AG04449 (cell line): ENCODE measurements at regions not wholly inside any gene's neighbourhood (a gene's known extent, or its start where the extent isn't known, plus 50 kb on each side); places are given as distances from the start of the nearest gene placed in this dataset.

ENCODE experiments used
- CTCF ChIA-PET: fragments of 350-600 bp; formaldehyde crosslinking; extraction: SDS; loops from one replicate; lab custom pipeline; 2021; ENCODE audit warnings: antibody characterized with exemption; lab: Yijun Ruan, JAX
- POLR2A ChIA-PET: fragments of 400-600, 350-600 bp; formaldehyde crosslinking; extraction: SDS; loops from one replicate; lab custom pipeline; 2020; ENCODE audit warnings: antibody characterized with exemption, inconsistent platforms; lab: Yijun Ruan, JAX
- DNase-seq: peaks from one replicate; pipeline ENCODE4 v3.0.0-alpha.2; 2010; ENCODE audit warnings: low read depth, low spot score
- H3K4me3 ChIP-seq: 2 replicates; pipeline ENCODE4 v1.5.1; 2011; ENCODE audit warnings: low read depth, mild to moderate bottlenecking, control low read depth, low read length
- CTCF ChIP-seq: IDR thresholded peaks from one replicate; pipeline ENCODE4 v1.5.1; 2011; ENCODE audit warnings: mild to moderate bottlenecking, moderate library complexity, low read length, control low read depth, inconsistent platforms; ENCODE audit not compliant: insufficient read depth; ENCODE audit errors: missing control alignments

- CTCF ChIA-PET, result interaction anchor here (1.1 to 3.1 kb wide), 3 partner anchors 15 to 21 kb away, joined by 4 to 17 read pairs (median 4); no protein-coding TSS in a partner anchor
- H3K4me3 ChIP-seq, result no peak overlapping the region
- DNase-seq, result no peak
- POLR2A ChIA-PET, result interaction anchor here (1.2 to 2.0 kb wide), 2 partner anchors 17 to 181 kb away, joined by 5 to 8 read pairs; partner anchors contain the start of gene SMAD6
- no peak for TF ChIP-seq CTCF
Observed at GRCh38 chr15:66882251-66883020, 180.4 kb downstream of the SMAD6 start.

GRCh38 chr15:66883284-66883911, 181.4 kb downstream of the SMAD6 start:
- ChIA-PET POLR2A (interaction anchor here (0.5 to 2.0 kb wide), 7 partner anchors 10 to 305 kb away, joined by 3 to 8 read pairs (median 3); partner anchors contain the start of gene SMAD6), CTCF (interaction anchor here (0.7 to 1.8 kb wide), 3 partner anchors 16 to 32 kb away, joined by 3 to 5 read pairs (median 4); no protein-coding TSS in a partner anchor)
- H3K4me3 ChIP-seq, result no peak overlapping the region
- TF ChIP-seq CTCF, result no peak
- DNase-seq, result peak; percentile 100

- ChIA-PET POLR2A (interaction anchor here (0.5 to 2.0 kb wide), 4 partner anchors 15 to 304 kb away, joined by 3 to 8 read pairs (median 4); partner anchors contain the start of gene SMAD6), CTCF (interaction anchor here (1.3 to 2.9 kb wide), 3 partner anchors 12 to 32 kb away, joined by 3 to 14 read pairs (median 5); no protein-coding TSS in a partner anchor)
- H3K4me3 ChIP-seq, result no peak overlapping the region
- no peak for DNase-seq
- TF ChIP-seq CTCF, result no peak
Observed at GRCh38 chr15:66884115-66884622, 181.2 kb upstream of the SMAD3 start.

- H3K4me3 ChIP-seq, result no peak overlapping the region
- POLR2A ChIA-PET, result no interaction called here
- no peak for DNase-seq
- TF ChIP-seq CTCF, result no peak
- CTCF ChIA-PET, result interaction anchor here (0.7 to 2.9 kb wide), 3 partner anchors 11 to 24 kb away, joined by 3 to 14 read pairs (median 4); no protein-coding TSS in a partner anchor
Observed at GRCh38 chr15:66884661-66885237, 180.7 kb upstream of the SMAD3 start.

GRCh38 chr15:66885281-66885915, 180.0 kb upstream of the SMAD3 start:
- no peak for TF ChIP-seq CTCF
- no peak for DNase-seq
- no peak overlapping the region for H3K4me3 ChIP-seq
- ChIA-PET POLR2A (no interaction called here), CTCF (interaction anchor here (0.7 to 2.9 kb wide), 6 partner anchors 11 to 34 kb away, joined by 3 to 14 read pairs (median 4); no protein-coding TSS in a partner anchor)
